HepG2 (cell line): ENCODE measurements at regions not wholly inside any gene's neighbourhood (a gene's known extent, or its start where the extent isn't known, plus 50 kb on each side); places are given as distances from the start of the nearest gene placed in this dataset.

Experiments used
- ATAC-seq: fragments of 200-7000 bp; cut with Tn5 transposase; 3 replicates; pipeline ENCODE4 v1.9.1; 2020; ENCODE audit warnings: mild to moderate bottlenecking, moderate library complexity
- BruUV-seq: library from RNA; stranded (reverse); fragments of 400-500 nt; replicated peaks from 2 replicates; lab custom pipeline; 2021; lab: Mats Ljungman, UMichigan
- CTCF ChIA-PET: fragments of 300-600 bp; formaldehyde crosslinking; extraction: SDS; loops from one replicate; lab custom pipeline; 2021; ENCODE audit warnings: low total read pairs, inconsistent platforms, low intra/inter-chr PET ratio; lab: Yijun Ruan, JAX
- POLR2A ChIA-PET: fragments of 350-600 bp; sonication (Branson Sonifier 250); formaldehyde crosslinking; loops from one replicate; lab custom pipeline; 2020; ENCODE audit warnings: antibody characterized with exemption, inconsistent platforms; lab: Yijun Ruan, JAX
- DNase-seq: peaks from one replicate; pipeline ENCODE4 v3.0.0-alpha.2; 2015; ENCODE audit warnings: low spot score
- FAIRE-seq: peaks from 3 replicates; lab custom pipeline; 2011; peaks lifted over from hg19 to GRCh38; lab: Jason Lieb, UNC
- H2AFZ ChIP-seq: one replicate; pipeline ENCODE4 v1.6.1; 2011; ENCODE audit warnings: low read length, inconsistent platforms
- H3K27ac ChIP-seq: fragments of 300-600 bp; 3 replicates; pipeline ENCODE4 v1.8.0; 2011; ENCODE audit warnings: mixed run types, mild to moderate bottlenecking, mixed read lengths, low read length, inconsistent platforms; ENCODE audit not compliant: insufficient read depth; ENCODE audit errors: extremely low read length
- H3K27me3 ChIP-seq, 2 experiments: fragments of 200-600 bp in 1 of 2; 2 replicates in 1 of 2; 3 replicates in 1 of 2; pipeline versions ENCODE4 v1.6.0 to v1.8.0; 2011; ENCODE audit warnings: low read length in 2 of 2, mild to moderate bottlenecking in 2 of 2, moderate library complexity in 2 of 2, inconsistent platforms in 1 of 2; ENCODE audit not compliant: insufficient read depth in 2 of 2, control insufficient read depth in 1 of 2
- H3K36me3 ChIP-seq, 2 experiments: fragments of 200-600 bp in 1 of 2; replicated peaks in 1 of 2; 2 replicates in 1 of 2; 3 replicates in 1 of 2; pipeline versions ENCODE4 v1.5.1 to v1.8.0; 2011; ENCODE audit warnings: low read length in 2 of 2, inconsistent platforms in 1 of 2; ENCODE audit not compliant: insufficient read depth in 2 of 2, control insufficient read depth in 1 of 2
- H3K4me1 ChIP-seq: 2 replicates; pipeline ENCODE4 v1.5.1; 2012; ENCODE audit warnings: low read length, inconsistent platforms; ENCODE audit not compliant: insufficient read depth
- H3K4me2 ChIP-seq: 2 replicates; pipeline ENCODE4 v1.6.0; 2011; ENCODE audit warnings: low read depth, low read length, inconsistent platforms
- H3K4me3 ChIP-seq, 3 experiments: fragments of 200-600 bp in 1 of 3; sonication (generic), shearing (Covaris generic) in 1 of 3; replicated peaks in 1 of 3; 2 replicates each; pipeline ENCODE4 v1.5.1; 2011 to 2016; ENCODE audit warnings: low read length in 3 of 3, inconsistent platforms in 2 of 3, low read depth in 2 of 3, mild to moderate bottlenecking in 2 of 3, control low read depth in 1 of 3, mixed read lengths in 1 of 3; ENCODE audit not compliant: insufficient read depth in 1 of 3
- H3K79me2 ChIP-seq: one replicate; pipeline ENCODE4 v1.6.1; 2011; ENCODE audit warnings: low read length, inconsistent platforms; ENCODE audit not compliant: insufficient read depth
- H3K9ac ChIP-seq: 2 replicates; pipeline ENCODE4 v1.6.0; 2011; ENCODE audit warnings: mild to moderate bottlenecking, low read depth, low read length, inconsistent platforms; ENCODE audit not compliant: insufficient read depth
- H3K9me3 ChIP-seq: 2 replicates; pipeline ENCODE4 v1.5.1; 2012; ENCODE audit warnings: mild to moderate bottlenecking, low read length
- H4K20me1 ChIP-seq: 2 replicates; pipeline ENCODE4 v1.6.0; 2011; ENCODE audit warnings: inconsistent platforms, mild to moderate bottlenecking, low read length, moderate library complexity; ENCODE audit not compliant: insufficient read depth
- MTF2 ChIP-seq: sonication (generic); formaldehyde crosslinking; IDR thresholded peaks from 2 replicates; pipeline ENCODE4 v1.5.0; 2020; ENCODE audit warnings: missing genetic modification reagents, borderline replicate concordance
- SCMH1 ChIP-seq: sonication (generic); formaldehyde crosslinking; IDR thresholded peaks from 2 replicates; pipeline ENCODE4 v1.9.0; 2021; ENCODE audit warnings: missing genetic modification reagents, mild to moderate bottlenecking, borderline replicate concordance
- SOX6 ChIP-seq, 2 experiments: fragments of 450-650 bp in 1 of 2; sonication (generic) in 1 of 2; formaldehyde crosslinking in 1 of 2; IDR thresholded peaks; 2 replicates each; pipeline versions ENCODE4 v1.4.0 to v1.6.1; 2017 to 2020; ENCODE audit warnings: antibody characterized with exemption in 1 of 2, mild to moderate bottlenecking in 1 of 2, missing genetic modification reagents in 1 of 2
- SRSF1 ChIP-seq: fragments of 200-400 bp; formaldehyde crosslinking; optimal IDR thresholded peaks from 2 replicates; pipeline ENCODE3; 2017; ENCODE audit warnings: mild to moderate bottlenecking, low read depth, low read length, moderate library complexity
- ZNF343 ChIP-seq: sonication (generic); formaldehyde crosslinking; IDR thresholded peaks from 2 replicates; pipeline ENCODE4 v1.4.0; 2020; ENCODE audit warnings: mild to moderate bottlenecking, missing genetic modification reagents
- WGBS: methylation state at CpG from one replicate; pipeline ENCODE4 v1.1.6; 2017; ENCODE audit warnings: low lambda C conversion rate; 5-methylcytosine and 5-hydroxymethylcytosine counted together
- in situ Hi-C: cut with HindIII; loops from 2 replicates; pipeline ENCODE4 v1.10.0; 2017; ENCODE audit warnings: low pct_unique_long_range_greater_than_20kb; ENCODE audit not compliant: extremely low pct_ligation_motif_present
- intact Hi-C: fragments of 100-400 bp; cut with micrococcal nuclease; formaldehyde crosslinking; loops from one replicate; pipeline ENCODE4 v1.10.0; 2022; ENCODE audit not compliant: unreplicated experiment
- TF ChIP-seq, protein P1 (sequence below): sonication (generic); formaldehyde crosslinking; IDR thresholded peaks from 2 replicates; pipeline ENCODE4 v1.4.0; 2020; ENCODE audit warnings: missing genetic modification reagents, mild to moderate bottlenecking, borderline replicate concordance
- TF ChIP-seq, protein P2 (sequence below): sonication (generic); formaldehyde crosslinking; IDR thresholded peaks from 2 replicates; pipeline ENCODE4 v1.4.0; 2020; ENCODE audit warnings: mild to moderate bottlenecking, missing genetic modification reagents
- TF ChIP-seq, protein P3 (sequence below): sonication (generic); formaldehyde crosslinking; IDR thresholded peaks from 2 replicates; pipeline ENCODE4 v1.4.0; 2020; ENCODE audit warnings: missing genetic modification reagents, borderline replicate concordance

DNA sequence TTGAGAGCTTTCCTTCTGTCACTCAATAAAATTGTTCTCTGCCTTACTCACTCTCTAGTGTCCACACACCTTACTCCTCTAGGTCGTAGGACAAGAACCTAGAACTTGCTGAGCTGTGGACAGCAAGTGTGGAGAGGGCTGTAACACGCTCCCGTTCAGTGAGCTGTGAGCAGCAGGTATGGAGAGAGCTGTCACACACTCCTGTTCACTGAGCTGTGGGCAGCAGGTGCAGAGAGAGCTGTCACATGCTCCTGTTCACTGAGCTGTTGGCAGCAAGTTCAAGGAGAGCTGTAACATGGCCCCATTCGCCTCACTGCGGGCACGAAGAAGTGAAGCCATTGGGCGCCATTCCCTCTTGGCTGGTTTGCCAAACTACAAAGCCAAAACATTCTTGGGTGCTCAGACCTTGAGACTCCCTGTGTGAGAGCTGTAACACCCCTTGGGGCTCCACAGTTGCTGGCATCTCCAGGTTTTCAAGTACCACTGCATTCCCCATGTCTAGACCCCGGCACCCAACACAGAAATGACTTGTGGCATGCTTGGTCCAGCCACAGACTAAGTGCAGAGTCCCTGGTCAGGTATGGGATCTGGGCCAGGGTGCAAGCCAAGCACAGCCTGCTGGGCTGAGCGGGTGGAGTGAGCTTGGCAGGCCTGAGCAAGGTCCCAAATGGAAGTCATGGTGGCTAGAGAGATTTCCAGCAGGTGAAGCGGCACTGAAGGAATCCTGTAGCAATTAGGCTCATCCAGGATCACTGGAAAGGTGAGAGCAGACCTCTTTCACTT is 608.0 kb upstream of the CDH8 start:
- FAIRE-seq (no peak), ATAC-seq (no peak), DNase-seq (no peak)
- ChIA-PET POLR2A (no interaction called here), CTCF (no interaction called here)
- H3K27ac ChIP-seq = no peak overlapping the region
- H3K4me1 ChIP-seq = no peaks in the 10 kb centered on the region
- intact Hi-C loops (no loop called here), in situ Hi-C loops (no loop called here)
- H3K36me3 ChIP-seq = no peaks in the 10 kb centered on the region
- no peaks in the 10 kb centered on the region for H4K20me1 ChIP-seq
- TF ChIP-seq ZNF343 (CRISPR knock-in tag) (no peak), SCMH1 (CRISPR knock-in tag) (no peak), MTF2 (CRISPR knock-in tag) (no peak), SOX6 (IDR thresholded peaks at IDR 0.05) (no peak), SOX6 (CRISPR knock-in tag; IDR thresholded peaks at IDR 0.05) (no peak), SRSF1 (no peak)
- TF ChIP-seq, protein P1, sequence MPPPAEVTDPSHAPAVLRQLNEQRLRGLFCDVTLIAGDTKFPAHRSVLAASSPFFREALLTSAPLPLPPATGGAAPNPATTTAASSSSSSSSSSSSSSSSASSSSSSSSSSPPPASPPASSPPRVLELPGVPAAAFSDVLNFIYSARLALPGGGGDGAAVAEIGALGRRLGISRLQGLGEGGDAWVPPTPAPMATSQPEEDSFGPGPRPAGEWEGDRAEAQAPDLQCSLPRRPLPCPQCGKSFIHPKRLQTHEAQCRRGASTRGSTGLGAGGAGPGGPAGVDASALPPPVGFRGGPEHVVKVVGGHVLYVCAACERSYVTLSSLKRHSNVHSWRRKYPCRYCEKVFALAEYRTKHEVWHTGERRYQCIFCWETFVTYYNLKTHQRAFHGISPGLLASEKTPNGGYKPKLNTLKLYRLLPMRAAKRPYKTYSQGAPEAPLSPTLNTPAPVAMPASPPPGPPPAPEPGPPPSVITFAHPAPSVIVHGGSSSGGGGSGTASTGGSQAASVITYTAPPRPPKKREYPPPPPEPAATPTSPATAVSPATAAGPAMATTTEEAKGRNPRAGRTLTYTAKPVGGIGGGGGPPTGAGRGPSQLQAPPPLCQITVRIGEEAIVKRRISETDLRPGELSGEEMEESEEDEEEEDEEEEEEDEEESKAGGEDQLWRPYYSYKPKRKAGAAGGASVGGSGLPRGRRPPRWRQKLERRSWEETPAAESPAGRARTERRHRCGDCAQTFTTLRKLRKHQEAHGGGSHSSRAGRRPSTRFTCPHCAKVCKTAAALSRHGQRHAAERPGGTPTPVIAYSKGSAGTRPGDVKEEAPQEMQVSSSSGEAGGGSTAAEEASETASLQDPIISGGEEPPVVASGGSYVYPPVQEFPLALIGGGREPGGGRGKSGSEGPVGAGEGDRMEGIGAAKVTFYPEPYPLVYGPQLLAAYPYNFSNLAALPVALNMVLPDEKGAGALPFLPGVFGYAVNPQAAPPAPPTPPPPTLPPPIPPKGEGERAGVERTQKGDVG = no peak
- TF ChIP-seq, protein P2, sequence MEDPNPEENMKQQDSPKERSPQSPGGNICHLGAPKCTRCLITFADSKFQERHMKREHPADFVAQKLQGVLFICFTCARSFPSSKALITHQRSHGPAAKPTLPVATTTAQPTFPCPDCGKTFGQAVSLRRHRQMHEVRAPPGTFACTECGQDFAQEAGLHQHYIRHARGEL (CRISPR knock-in tag) = no peak
- TF ChIP-seq, protein P3, sequence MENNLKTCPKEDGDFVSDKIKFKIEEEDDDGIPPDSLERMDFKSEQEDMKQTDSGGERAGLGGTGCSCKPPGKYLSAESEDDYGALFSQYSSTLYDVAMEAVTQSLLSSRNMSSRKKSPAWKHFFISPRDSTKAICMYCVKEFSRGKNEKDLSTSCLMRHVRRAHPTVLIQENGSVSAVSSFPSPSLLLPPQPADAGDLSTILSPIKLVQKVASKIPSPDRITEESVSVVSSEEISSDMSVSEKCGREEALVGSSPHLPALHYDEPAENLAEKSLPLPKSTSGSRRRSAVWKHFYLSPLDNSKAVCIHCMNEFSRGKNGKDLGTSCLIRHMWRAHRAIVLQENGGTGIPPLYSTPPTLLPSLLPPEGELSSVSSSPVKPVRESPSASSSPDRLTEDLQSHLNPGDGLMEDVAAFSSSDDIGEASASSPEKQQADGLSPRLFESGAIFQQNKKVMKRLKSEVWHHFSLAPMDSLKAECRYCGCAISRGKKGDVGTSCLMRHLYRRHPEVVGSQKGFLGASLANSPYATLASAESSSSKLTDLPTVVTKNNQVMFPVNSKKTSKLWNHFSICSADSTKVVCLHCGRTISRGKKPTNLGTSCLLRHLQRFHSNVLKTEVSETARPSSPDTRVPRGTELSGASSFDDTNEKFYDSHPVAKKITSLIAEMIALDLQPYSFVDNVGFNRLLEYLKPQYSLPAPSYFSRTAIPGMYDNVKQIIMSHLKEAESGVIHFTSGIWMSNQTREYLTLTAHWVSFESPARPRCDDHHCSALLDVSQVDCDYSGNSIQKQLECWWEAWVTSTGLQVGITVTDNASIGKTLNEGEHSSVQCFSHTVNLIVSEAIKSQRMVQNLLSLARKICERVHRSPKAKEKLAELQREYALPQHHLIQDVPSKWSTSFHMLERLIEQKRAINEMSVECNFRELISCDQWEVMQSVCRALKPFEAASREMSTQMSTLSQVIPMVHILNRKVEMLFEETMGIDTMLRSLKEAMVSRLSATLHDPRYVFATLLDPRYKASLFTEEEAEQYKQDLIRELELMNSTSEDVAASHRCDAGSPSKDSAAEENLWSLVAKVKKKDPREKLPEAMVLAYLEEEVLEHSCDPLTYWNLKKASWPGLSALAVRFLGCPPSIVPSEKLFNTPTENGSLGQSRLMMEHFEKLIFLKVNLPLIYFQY (CRISPR knock-in tag) = no peak
- H3K9ac ChIP-seq = no peak overlapping the region
- peaks cover 94% of the 10 kb centered on the region for H3K9me3 ChIP-seq
- WGBS = 10% methylated on average over 10 of the region's 10 CpGs
- H2AFZ ChIP-seq = no peak overlapping the region
- no peak overlapping the region for H3K4me2 ChIP-seq
- H3K4me3 ChIP-seq = no peak overlapping the region
- no peaks in the 10 kb centered on the region for H3K27me3 ChIP-seq
- H3K79me2 ChIP-seq = no peaks in the 10 kb centered on the region
- BruUV-seq = no TSS peak
